ENCODE measurements at regions not wholly inside any gene's neighbourhood (a gene's known extent, or its start where the extent isn't known, plus 50 kb on each side); places are given as distances from the start of the nearest gene placed in this dataset.

DNA sequence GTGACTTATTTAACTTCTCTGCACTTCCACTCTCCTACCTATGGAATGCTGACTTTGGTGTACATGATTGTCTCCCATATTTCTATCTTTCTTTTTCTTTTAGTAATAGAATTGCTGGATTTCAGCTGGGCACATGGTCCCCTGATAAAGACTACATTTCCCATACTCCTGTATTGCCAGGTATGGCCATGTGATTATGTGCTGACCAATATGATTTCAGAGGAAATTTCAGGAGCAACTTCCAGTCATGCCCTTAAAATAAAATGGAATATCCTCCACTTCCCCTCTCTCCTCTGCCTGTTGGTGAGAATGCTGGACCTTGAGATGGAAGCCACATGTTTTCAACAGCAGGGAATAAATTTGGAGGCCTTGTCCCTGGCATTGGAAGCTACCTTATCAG is 130.7 kb upstream of the IGSF21 start:
- no peak for DNase-seq (ENCODE audit: low spot score)

DNA sequence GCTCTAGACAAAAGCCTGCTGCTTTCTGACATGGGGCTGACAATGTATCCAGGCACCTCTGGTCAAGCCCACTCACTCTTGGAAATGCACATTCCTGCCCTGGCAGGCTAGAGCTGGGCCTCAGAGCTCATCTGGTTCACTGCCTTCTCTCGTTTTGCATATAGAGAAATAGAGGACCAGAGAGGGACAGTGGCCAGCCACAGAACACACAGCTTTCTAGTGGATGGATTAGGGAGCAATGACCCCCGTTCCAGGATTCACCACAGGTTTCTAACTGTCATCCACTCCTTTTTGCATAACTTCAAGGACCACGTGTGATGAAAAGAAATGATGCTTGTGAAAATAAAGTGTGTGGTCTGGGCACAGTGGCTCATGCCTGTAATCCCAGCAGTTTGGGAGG is 129.6 kb upstream of the IGSF21 start:
- no peak for DNase-seq (ENCODE audit: low spot score)

DNA sequence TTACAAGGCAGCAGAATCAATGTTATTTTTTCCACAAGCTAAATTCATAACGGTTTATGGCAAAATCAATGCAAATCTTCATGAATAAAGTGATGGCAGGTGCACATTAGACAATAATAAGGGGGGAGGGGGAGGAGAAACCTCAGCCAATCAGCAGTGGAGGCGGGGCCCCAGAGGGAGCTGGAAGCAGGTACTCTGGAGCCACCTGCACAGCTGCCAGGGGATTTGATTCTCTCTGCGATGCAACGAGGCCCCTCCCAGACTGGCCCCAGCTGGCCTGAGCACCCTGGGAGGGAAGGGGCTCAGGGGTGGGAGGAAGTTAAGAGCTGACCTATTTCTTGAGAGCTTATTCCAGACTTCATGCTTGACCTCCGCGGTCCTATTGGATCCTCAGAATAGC is 127.8 kb upstream of the IGSF21 start:
- no peak for DNase-seq (ENCODE audit: low spot score)

DNA sequence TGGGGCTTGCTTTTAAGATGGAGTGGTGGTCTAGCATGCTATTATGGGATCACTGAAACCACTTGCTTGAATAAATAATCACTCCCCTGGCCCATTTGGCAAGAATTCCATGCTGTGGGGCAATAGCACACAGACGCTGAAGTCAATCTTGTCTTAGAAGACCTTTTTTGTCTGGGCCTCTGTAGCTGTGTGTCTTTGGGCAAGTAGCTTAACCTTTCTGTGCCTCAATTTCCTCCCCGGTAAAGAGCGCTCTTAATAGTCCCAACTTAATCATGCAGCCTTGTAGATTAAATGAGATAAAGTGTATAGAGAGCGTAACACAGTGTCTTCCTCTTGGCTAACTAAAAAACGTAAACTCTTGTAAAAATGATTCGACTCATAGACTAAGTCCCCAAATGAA is 125.4 kb upstream of the IGSF21 start:
- no peak for DNase-seq (ENCODE audit: low spot score)

DNA sequence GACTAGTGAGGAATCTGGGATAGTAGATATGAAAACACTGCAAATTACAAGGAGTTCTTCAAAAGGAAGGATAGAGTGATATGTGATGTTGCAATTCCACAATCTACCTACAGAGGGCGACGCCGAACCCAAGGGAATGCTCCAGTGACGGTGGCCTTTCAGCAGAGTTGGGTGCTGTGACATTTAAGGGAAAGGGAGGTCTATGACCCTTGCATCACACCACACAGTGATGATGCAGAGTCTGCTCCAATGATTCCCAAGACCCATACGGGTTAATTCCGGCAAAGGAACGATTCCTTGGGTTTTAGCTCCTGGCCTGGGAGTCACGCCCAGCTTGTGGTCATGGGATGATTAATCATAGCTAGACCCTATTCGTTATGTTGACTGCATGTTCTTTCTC is 123.0 kb upstream of the IGSF21 start:
- peak; percentile 9 for DNase-seq (ENCODE audit: low spot score)

DNA sequence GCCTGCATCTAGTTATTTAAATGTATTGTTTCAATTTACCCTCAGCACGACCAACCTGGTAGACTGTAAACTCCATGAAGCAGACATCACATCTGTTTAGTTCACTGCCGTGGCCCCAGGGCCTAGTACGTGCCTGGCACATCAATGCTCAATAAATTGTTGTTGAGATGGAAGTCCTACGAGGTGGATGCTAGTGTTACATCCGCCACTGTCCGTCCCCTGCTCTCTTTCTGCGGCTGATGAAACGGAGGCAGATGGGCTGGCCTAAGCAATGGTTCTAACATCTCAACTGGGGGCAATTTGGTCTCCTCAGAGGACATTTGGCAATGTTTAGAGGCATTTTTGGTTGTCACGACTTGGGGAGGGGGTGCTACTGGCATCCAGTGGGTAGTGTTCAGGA is 121.4 kb upstream of the IGSF21 start:
- DNase-seq (ENCODE audit: low spot score), result no peak

DNA sequence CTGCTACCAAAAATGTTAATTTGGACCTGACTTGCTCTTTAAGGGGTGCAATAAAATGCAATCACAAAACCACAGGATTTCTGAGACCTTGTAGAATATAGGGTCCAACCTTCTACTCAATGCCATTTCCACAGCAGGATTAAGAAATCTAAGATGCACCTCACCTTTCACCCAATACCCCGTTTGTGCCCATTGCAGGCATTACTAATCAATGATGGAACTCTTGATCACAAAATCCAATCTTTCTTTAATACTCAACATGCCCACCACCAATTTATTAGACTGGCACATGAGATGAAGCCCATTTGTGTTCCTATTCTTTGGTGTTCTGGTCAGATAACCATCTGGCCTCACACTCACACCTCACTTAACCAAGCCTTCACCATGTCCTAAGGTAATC is 117.2 kb upstream of the IGSF21 start:
- DNase-seq (ENCODE audit: low spot score), result no peak

DNA sequence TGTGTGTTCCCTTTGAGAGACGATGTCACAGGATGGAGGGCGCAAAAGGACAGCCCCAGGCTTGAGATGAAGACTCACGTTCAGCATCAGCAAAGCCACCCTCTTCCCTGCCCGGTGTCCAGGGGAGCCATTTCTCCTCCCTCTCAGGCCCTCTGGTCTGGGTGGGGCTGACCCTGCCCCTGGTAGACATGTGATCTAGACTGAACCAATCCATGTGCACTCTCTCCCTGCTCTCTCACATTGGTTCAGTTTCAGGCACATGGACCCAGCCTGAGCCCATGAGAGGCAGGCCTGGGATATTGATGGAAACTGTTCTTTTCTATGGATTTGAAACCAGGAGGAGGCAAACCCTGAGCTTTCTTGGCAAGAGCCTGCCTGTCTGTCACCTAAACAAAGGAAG is 115.6 kb upstream of the IGSF21 start:
- no peak for DNase-seq (ENCODE audit: low spot score)

DNA sequence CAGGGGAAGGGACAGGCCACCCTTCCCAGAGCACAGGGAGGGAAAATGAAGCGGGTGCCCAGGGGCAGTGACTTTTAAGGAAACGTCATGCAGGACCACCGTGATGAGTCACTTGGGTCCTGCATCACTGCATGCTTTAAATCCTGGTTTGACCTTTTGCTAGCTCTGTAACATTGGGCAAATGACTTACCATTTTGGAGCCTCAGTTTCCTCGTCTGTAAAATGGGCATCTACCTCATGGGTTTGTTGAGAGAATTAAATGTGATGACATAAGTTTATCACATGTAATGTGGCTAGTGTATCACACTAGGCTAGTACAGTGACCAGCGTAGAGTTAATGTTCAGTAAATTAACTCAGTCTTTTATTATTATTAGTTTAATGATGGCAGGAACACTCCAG is 114.8 kb upstream of the IGSF21 start:
- no peak for DNase-seq (ENCODE audit: low spot score)

DNA sequence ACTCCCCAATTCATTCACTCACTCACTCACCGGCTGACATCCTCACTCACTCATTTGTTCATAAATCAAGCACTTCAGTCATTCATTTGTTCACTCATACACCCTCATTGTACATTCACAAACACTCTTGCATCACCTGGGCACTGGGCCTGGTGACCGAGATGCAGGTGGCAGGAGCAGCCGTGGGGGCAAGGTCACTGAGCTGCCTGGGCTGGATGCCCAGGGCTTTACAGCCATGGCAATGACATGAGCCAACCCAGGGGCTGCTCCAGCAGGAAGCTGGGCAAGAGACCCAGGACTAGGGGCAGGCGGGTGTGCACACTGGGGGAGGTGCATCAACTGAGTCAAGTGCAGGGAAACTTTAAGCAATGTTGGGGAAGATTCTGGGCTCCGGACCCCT is 113.6 kb upstream of the IGSF21 start:
- no peak for DNase-seq (ENCODE audit: low spot score)

DNA sequence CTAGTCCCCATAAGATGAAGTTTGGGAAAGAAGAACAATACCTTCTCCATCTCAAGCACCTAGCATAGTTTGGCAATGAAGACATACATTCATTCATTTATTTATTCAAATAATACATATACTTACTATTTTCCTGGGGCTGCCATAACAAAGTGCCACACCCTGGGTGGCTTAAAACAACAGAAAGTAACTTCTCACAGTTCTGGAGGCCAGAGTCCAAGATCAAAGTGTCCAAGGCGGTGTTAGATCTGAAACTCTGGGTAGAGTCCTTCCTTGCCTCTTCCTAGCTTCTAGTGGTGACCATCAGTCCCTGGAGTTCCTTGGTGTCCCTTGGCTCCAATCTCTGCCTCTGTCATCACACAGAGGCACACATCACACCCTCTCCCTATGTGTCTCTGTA is 112.1 kb upstream of the IGSF21 start:
- DNase-seq (ENCODE audit: low spot score), result no peak

DNA sequence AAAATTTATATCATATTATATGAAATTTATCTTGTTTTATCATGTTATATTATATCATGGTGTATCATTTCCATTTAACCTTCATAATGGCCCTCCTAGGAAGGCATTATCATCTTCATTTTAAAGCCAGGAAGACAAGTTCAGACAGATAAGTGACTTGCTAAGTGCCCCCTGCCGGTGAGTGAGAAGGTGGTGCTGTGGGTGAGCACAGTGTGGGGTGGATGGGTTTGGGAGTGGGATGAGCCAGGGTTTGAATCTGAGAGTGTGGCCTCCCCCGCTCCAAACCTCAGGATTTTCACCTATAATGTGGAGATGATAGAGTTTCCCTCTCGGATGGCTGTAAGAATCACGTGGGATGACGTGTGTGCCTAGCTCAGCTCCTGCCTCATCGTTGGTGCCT is 108.7 kb upstream of the IGSF21 start:
- DNase-seq (ENCODE audit: low spot score), result no peak

DNA sequence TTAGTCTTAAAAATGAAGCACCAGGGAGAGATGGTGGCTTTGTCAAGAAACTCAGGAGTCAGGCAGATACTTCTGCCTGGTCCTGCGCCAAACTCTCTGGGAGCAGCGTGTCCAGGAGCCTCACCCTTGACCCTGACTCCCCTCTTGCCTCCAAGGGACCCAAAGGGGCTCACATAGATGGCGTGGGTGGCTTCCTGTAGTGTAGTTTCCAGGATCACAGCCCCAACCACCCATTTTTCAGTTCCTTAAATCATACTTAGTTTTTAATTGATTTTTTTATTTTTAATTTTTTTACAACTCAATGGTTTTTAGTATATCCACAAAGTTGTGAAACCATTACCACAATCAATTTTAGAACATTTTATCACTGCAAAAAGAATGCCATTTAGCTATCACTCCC is 107.7 kb upstream of the IGSF21 start:
- DNase-seq (ENCODE audit: low spot score), result no peak

DNA sequence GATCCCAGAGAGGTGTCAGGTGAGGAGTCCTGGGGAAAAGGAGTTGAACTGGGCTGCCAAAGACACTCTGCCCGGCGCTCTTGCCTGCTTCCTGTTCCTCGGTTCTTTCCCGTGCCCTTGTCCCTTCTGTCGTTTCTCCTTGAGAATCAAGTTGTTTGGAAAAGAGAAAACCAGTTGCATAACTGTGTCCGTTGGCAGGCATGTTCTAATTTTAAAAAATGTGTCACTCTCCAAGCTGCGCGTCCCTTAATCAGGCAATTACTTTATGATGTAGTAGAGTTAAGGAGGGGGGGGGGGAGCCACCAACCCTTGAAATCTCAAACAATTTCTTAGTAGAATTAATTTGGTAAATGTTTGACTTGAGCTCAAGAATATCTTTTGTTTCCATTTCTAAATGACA is 105.9 kb upstream of the IGSF21 start:
- no peak for DNase-seq (ENCODE audit: low spot score)

DNA sequence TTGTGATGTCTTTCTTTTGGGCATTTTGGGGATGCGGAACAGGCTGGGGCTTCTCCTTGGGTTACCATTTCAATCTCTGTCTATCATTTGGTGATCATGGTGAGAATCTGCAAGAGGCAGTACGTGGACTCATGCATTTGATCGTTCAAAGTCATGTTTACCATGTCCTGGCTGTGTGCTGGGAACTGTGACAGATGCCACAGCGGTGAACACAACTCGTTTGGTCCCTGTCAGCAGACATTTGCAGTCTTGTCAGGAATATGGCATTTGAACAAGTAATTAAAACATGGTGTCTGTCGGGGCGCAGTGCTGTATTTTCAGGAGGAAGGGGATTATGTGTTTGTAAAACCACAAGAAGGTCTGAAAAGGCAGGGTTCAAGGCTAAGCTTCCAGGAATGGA is 103.3 kb upstream of the IGSF21 start:
- no peak for DNase-seq (ENCODE audit: low spot score)

DNA sequence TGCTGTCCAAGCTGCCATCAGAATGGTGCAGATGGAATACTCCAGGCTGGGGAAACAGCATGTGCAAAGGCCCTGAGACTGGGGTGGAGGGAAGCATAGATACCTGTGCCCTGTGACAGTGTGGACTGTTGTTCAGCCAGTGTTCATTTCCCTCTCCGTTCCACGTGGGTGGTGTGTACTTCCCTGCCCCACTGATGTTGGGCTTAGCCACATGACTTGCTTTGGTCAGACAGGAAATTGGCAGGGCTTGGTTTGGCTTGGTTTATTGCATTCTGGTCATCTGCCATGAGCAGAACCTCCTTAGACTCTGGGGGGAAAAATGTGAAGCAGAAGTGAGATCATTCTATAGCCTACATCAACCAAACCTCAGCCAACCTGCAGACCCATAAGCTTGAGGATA is 102.4 kb upstream of the IGSF21 start:
- DNase-seq (ENCODE audit: low spot score), result peak; percentile 55

DNA sequence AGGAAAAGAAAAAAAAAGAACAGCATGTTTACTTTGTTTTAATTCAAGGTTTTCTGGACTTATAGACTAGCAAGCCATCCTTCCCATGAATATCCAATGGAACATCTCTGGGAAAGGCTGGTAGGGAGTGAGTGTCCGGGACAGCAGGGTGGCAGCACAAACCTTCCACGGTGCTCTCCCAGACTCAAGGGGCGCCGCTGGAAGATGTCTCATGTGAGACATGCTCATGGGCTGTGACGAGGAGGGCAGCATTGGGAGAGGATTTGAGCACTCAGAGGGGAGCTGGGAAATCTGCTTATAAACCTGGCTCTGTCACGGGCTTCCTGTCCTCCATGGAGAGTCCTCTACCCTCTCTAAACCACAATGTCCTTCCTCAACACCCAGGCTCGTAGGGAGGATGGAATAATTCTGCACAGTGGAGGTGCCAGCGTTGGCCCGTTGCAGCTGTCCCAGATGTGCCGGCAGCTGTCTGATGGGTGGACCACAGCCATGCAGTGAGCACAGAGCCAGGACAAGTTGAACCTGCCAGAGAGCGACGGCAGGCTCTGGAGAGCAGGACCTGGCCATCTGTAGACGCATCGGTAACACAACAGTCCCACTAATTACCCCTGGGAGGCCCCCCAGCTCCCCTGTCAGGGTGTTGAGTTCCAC is 100.1 kb upstream of the IGSF21 start:
- no peak for DNase-seq (ENCODE audit: low spot score)

DNA sequence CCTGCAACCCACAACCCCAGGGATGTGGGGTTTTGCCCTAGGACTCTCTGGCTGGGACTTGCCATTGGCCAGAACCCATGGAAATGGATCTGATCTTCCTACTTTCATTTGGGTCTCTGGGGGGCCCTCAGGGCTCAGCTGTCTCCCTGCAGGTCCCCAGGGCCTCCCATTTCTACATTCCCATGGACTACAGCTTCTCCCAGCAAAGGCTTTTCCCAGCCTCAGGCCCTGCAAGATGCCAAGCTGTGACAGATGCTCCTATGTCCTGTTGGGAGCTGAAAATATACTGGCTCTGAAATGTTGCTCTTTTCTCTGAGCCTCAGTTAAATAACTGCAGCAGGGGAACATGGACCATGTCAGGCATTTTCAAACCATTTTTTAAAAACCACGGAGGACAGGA is 99.5 kb upstream of the IGSF21 start:
- DNase-seq (ENCODE audit: low spot score), result no peak

DNA sequence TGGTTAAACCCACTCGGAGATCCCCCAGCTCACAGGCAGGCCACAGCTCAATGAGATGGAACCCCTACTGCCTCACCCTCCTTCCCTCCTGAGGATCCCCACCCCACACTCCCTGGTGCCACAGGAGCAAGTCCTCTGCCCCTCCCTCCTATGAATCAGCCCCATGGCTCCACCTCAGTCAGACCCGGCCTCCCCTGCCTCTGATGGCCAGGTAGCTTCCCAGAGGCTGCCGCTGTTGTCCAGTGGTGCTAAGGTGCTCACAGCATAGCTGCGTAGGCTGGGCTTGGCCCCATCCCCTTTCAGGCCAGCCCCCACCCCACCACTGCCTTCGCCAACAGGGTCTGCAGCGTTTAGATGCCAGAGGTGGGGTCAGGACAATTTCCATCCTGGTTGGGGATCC is 98.5 kb upstream of the IGSF21 start:
- no peak for DNase-seq (ENCODE audit: low spot score)

DNA sequence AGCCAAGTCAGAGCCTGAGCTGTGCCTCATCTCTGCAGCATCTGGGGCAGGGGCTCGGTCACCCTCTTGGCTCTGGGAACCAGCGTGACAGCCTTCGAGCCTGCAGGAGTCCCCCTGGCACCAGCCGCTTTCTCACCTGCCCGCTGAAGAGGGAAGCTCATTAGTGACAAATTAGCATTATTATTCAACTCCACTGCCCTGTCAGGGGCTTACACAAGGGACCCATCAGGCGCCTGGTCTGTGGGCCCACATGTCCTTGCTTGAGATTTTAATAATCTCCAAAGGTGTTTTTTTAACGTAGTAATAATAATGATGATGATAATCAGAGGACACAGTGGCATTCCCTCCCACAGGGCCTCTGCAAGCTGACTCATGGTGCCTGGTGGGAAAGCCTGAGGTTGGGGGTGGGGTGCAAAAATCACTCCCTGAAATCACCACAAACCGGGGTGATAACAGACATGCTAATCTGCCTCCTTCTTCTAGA is 98.1 kb upstream of the IGSF21 start:
- DNase-seq (ENCODE audit: low spot score), result no peak

DNA sequence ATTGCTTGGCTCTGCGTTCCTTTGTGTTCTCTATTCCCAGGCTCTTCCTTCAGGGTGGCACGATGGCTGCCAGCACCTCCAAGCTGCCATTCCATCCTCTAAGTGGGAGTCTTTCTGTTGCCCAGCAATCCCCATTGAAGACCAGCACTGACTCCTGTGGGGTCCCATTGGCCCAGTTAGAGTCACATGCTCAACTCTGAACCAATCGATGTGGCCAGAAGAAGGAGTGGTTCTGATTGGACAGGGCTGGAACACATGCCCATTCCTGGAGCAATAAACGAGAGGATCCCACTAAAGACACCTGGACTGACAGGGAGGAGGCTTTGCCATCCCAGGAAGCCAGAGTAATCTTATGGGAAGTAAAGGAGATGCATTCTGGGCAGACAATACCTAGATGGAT is 97.2 kb upstream of the IGSF21 start:
- DNase-seq (ENCODE audit: low spot score), result no peak

DNA sequence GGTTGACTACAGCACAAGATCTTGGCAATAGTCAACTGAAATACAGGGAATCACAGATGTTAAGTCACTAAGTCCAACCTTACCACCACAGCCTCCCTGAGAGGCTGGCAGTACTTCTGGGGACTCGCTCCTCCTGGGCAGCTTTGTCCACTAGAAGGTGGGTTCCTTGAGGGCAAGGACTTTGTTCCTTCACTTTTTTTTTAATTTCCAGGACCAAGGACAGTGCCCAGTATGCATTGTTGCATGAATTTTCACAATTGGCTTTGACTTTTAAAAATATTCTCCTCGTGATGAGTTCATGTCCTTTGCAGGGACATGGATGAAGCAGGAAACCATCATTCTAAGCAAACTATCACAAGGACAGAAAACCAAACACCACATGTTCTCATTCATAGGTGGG is 96.7 kb upstream of the IGSF21 start:
- no peak for DNase-seq (ENCODE audit: low spot score)

DNA sequence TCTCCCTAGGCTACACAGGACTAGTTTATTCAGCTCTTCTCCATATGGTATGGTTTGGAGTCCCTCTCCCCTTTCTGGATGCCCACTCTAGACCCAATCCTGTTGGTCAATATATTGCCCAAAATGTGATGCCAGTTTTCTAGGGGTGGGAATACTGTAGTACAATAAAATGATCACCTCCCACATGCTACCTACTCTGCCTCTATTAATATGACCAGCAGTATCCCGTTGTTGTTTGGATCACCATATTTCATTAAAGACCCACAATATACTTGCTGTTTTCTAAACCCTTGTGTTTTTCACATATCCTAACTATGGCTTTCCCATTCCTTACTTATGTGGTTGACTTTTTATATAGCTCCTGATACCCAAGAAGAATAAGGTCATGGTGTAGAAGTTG is 95.9 kb upstream of the IGSF21 start:
- no peak for DNase-seq (ENCODE audit: low spot score)

DNA sequence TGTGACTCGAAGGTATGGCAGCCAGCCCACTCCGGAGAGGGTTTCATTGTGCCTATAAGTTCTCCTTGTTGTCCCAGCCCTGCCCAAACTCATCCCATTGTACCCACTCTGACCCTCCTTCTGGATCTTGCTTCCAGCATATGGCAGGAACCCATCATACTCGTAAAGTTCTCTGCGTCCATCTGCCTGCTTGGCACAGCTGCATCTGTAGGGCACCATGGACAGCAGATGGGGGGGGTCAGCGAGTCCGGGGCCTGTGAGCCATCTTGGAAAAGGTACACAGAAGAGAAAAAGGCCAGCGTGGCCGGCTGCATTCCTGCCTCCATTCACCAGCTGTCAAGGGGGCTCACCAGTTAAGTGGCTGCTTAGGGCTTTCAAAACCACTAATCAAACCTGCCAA is 94.9 kb upstream of the IGSF21 start:
- DNase-seq (ENCODE audit: low spot score), result no peak

DNA sequence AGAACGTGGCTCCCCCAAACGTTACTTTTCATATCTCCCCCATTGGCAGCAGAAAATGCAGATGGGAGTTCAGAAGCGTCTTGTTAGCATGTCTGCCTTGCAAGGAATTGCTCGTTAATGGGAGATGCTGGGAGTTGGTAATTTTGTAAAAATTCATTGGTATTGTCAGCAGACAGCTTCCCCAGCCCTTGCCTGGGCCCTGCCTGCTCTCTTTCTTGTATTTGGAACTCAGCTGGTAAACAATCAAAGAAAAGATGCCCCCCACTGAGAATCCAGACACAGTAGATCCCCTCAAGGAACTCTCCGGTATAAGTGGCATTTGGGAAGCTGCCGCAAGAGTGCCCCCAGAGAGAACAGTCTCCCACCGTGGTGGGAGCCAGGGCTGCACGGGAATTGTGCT is 94.4 kb upstream of the IGSF21 start:
- DNase-seq (ENCODE audit: low spot score), result no peak

All from pons (tissue), 1 donor.